Activated CD4-positive, alpha-beta T cell treated with anti-CD3 and anti-CD28 coated beads, Interleukin-2, Interleukin-4, amounts not matched to agents 100 ng/mL and 50 ng/mL, durations not matched to agents 16 hours and 8 hours (primary cell): ENCODE measurements at regions not wholly inside any gene's neighbourhood (a gene's known extent, or its start where the extent isn't known, plus 50 kb on each side); places are given as distances from the start of the nearest gene placed in this dataset.

Source experiments
- DNase-seq: peaks from one replicate; pipeline ENCODE4 v3.0.0-alpha.2; 2020; ENCODE audit warnings: low spot score

DNA sequence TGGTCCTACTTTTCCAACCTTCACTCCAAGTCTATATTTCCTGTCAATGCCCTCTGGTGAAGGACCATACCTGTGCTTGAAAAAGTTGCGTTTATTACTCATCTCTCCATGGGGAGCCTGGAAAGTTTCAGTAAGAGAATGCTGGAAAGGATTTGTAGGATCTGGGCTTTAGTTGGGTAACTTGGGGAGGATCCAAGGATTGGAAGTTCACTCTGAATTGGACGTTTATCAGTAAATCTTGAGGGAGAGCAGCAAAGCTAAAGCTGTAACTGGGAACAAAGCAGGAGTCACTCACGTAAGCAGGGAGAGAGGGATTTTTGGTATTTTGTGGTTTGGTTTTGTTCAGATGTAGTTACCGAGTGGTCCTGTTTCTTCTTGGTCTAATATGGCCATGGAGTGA, 51.4 kb upstream of the NPVF start:
- no peak for DNase-seq

DNA sequence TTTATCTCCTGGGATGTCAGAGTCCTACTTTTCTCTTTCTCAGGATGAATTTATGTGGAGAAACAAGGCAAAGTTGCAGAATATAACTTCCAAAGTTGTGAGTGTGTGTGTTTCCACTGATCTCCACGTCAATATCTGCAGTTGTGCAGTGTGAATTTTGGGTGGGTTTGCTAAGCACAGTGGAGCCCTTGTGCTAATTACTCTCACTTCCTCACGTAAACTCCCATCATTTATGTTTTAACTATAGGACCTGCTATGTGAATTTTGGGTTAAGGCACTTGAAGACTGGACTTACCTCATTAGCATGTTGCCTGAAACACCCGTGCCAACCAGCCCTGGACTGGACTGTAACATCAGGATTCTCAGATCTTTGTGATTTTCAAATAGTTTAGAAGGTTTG, 51.9 kb upstream of the NPVF start:
- DNase-seq: no peak

DNA sequence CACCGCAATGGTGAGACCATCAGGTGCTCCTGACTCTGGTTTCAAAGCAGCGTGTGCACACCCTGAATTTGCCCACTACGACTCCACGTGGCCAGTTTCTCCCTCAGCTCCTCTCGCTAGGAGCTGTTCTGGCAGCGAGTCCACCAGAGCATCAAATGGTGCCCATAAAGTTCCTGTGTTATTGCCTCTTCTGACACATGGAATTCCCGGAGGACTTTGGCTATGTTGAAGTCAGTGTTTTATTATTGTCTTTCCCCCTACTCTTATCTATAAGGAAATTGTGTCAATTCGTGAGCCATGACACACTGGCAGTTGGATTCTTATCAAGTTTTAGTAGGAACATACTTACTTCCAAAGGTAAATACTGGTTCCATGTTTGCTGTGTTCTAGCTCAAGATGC, 53.9 kb upstream of the NPVF start:
- DNase-seq: no peak

DNA sequence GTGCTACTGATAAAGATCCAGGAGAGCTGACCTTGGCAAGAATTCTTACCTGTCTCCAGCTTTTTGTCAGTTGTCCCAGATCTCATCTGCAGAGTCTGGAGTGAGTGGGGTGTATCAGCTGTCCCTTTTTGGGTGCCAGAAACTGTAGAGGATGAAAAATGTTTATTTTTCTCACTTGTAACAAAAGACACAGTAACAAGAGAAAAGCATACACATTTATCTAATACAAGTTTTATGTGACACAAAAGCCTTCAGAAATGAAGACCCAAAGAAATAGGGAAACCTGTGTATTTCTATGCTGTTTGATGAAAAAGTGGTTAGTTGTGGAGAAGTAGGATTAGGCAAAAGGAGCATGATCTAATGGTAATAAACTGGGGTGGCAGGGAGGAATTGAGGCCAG, 58.5 kb upstream of the NPVF start:
- DNase-seq: no peak

DNA sequence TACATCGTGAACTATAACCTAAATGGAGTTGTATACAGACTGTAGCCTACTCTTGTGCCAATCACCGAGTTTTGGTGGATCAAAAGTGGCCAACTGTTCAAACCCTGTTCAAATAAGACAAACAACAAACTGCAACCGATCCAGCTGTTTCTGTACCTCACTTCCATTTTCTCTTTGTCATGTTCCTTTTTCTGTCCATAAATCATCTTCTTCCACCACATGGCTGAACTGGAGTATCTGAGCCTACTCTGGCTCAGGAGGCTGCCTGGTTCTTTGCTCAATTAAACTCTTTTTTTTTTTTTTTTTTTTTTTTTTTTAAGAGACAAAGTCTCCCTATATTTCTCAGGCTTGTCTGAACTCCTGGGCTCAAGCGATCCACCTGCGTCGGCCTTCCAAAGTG, 59.0 kb upstream of the NPVF start:
- DNase-seq: no peak

DNA sequence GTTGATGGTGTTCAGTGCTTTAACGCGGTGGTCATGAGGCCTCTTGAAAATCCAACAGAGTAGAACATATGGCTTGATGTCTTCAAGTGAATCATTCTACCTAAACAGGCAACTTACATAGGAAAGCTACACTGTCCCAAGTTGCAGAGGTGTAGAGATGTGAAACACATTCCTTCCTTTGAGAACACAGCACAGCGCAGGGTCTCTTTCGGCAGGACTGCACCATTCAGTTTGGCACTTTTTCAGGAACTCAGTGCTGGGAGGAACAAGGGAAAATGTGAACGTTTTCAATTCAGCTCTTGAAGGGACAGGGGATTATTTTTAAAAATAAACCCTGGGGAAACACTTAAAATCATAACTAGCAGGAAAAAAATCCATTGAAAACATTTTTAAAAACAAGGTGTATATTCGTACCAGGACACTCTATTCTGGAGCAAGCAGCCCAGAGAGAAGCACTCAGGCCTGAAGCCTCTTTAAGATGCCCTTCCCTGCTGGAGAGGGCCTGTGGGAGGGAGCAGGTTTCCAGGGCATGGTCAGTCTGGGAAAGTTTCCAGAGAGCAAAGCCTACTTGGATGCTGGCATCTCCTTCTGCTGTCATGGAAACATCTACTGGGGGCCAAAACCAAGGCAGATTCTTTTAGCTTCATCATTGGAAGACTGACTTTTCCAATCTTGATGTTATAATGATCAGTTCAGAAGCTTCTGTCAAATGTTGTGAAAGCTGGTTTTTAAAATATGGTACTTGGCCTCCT, 60.4 kb upstream of the NPVF start:
- no peak for DNase-seq

DNA sequence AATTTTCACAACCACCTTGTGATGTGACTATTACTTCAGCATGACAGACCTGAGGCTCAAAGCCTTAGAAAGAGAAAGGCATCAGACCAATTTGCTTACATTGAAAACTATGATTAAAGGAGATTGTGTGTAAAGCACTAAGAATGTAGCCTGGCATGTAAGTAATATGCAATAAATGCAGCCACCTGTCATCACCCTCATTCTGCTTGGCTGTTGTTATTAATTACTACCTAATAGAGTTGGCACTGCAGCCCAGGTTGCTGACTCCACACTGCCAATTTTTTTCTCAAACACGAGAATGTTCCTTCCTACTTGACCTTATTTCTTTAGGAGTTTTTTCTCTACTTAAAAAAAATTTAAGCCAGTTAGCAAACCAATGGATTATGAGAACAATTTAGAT, 61.2 kb upstream of the NPVF start:
- no peak for DNase-seq

DNA sequence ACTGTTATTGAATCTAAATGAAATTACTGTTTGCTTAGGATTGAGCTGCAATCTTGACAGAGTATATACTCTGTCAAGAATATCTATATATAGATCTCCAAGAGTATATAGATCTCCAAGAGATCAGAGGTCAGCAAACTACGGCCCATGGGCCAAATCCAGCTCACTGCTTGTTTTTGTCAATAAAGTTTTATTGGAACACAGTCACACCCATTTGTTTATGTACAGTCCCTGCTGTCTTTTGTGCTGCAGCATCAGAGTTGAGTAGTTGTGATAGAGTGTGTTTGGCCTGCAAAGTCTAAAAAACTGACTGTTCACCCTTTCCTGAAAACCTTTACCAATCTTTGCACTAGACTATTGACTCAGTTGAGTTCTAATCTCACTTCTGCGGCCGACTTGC, 66.3 kb upstream of the NPVF start:
- no peak for DNase-seq

DNA sequence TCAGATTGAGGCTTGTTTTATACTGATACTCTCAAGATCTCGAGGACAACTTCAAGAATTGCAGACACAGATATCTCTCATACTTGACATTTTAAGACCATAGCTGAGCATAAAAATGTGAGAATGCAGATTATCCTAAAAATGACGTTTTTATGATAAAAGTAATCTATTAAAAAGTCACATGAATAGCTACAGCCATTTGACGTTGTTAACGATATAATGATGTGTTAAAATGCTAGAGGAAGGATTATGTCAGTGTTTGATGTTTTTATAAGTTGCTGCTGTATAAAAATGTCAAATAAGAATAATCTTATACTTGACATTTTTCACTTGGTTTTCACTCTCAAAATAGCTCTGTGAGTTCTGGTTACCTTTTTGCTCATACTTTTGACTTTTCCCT, 67.1 kb upstream of the NPVF start:
- no peak for DNase-seq

DNA sequence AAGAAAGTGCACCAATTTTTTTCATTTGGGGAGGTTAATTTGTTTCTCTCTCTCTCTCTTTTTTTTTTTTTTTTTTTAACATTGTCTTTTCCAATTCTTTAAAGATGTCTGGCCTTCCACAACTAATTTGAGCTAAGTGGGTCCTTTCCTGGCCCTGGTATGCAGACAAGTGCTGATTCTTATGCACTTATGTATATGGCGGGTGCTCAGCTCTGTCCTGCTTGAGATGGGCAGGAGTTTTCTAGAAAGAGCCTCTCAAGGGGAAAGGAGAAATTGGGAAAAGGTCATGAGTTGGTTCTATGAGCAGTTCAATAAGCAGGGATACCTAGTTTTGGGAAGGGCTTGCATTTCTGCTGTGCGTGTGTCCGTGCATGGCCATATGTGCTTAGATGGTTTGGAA, 67.8 kb upstream of the NPVF start:
- no peak for DNase-seq

DNA sequence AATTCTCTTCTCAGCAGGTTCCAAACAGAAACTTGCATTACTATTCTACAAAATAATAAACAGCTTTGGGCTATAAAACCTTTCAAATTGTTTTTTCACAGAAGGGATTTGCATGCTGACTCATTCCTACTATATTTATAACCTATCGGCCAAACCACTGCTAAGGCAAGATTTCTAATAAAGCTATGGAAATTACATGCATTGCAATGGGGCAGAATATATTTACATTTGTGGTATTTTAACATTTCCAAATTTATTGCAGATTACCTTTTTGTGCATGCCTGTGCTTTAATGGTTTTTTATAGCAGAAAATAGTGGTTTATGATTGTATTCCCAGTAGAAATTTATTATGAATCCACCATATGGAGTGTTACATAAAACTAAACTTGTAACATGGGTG, 69.0 kb upstream of the NPVF start:
- no peak for DNase-seq

DNA sequence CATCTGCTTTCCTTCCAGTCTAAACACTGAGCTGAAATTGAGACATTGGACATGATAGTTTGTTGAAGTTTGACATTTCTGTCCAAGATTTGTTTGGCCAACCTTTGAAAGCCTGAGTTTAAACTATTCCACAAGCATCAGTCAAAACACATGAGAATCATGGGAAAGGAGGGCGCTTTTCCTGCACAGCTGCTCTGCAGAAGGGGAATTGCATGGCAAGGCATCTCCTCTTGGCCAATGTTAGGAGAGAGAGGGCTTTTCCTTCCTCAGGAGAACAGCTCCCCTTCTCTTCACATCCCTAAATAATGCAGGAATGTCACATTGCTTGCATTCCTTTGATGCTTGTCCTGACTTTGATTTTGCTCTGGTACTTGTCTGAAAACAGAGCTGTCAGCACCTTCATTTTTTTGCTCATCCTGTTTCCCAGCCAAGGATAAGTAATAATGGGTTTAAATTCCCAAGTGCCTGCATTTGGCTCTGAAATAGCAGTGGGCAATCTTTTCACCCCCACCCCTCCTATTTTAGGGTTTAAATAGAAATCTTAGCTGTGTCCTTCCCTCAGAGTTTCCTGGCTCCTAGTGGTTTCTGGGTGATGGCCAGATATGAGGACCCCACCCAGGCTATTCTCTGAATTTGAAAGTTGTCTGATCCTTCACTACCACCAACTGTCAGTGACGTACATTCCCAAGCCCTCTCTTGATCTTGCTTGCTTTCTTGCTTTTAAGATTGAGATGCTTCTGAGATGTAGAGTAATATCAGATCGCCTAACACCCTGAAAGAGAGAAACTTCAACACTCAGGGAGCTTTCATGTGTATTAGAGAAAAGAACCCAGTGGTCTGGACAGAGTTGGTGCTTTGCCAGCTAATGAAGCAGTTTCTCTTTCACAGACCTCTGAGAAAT, 75.2 kb upstream of the NPVF start:
- no peak for DNase-seq

DNA sequence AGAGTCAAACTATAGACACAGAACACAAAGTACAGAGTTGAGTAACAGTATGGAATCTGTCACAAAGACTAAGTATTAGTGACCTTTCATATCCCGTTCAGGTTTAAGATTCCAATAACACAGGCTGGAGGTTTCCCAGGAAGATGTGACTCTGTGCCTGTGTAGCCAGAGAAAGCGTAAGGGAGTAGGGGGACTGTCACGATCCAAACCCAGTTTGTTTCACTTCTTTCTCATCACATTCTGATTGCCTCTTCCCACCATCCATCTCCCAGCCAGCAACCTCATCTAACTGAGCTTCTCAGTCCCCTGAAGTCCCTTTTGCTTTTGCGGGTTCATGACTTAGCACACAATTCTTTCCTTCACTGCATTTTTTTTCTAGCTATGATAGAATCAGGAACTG, 76.4 kb upstream of the NPVF start:
- no peak for DNase-seq

DNA sequence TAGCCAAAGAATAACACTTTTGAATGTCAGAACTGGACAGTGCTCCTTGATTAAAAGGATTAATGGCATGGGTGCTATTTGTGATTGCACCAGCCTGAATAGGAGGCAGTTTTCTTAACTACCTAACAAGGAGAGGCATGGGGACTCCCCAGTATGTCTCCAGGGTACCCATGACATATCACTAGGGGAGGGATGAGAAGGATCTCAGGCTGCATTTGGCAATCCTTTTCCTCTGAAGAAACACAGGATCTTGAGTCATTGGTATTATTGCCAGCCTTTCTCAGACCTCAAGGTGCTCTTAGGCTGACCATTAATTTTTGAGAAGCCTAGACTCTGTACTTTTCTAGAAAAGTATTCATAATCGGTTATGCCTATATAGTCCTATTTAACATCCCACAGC, 77.5 kb upstream of the NPVF start:
- DNase-seq: no peak

DNA sequence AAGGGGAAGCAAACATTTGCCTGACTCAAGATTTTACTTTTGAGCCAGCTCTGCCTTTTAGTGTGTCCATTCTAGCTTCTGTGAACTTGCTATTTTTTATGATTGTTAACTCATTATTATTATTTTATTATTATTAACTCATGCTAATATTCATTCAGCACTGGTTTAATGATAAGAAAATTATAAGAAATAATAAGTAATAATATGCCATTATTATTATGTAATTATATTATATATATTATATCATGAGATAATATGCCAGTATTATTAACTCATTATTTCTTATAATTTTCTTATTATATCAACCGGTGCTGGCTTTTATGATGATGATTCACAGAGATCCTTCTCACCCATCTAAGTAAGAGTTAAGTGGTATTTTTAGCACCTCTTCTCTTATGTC, 79.3 kb upstream of the NPVF start:
- DNase-seq: no peak

DNA sequence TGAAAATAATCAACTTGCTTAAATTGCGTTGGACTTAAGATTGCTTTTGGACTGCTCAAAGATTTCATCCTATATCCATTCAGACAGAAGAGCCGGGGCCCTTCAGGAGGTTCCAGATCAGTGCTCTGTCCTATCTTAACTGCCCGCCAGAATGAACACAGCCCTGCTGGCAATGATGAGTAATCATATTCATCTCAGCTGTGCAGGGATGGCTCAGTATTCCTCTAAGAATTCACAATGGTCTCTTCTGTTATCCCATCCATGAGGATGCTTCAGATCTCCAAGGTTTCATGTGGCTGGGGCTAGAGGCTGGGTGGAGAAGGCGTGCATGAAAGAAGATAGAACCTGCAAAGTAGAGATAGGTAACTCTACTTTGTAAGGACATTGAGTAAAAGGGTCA, 80.0 kb upstream of the NPVF start:
- DNase-seq: no peak

DNA sequence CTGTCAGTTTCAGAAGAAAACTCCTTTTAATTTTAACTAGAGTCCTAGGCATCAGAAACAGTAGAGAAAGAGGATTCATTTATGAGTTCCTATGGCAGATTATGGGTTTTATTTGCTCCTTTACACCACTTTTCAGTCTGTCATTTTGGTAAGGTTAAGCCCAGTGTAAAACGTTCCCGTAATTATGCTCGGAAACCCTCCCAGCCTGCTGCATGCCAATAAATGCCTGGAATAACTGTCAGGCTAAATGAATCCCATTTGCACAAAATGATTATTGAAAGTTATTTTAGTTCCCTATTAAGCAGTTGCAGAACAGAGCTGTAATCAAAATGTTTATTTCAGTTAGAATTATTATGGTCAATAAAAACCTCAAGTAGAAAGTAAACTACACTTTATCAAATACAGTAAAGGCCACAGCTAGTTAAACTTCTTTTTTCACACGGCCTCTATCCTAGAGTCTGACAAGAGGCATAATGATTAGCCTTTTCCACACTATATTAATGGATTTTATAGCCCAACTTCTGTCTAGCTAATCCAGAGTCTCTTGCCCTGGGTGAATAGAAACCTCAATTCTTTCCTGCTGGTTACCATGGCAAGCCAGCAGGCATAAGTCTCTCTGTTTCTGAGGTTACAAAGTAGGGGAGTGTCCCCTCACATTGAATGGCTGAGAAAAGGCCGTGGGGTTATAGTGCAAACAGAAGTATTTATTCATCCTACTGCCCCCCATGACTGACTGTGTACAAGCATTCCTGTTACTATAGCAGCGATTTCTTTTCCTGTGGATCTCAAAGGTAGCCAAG, 80.8 kb upstream of the NPVF start:
- no peak for DNase-seq

DNA sequence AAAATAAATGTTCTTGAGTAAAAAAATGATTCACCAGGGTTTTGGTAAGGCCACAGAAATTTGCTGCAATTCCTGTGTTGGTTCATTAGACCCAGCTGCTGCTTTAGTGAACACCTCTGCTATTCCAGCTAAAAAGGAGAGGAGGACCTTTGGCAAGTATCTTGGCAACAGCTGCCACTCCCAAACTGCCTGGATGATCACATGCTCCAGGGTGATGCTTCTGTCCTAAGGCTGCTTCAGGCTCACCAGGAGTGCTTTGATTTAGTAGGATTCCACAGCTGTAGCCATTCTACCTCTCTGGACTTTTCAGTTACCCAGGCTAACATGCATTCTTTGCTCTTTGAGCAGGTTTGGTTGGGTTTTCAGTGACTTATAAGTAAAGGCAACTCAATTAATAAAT, 82.6 kb upstream of the NPVF start:
- DNase-seq: no peak

DNA sequence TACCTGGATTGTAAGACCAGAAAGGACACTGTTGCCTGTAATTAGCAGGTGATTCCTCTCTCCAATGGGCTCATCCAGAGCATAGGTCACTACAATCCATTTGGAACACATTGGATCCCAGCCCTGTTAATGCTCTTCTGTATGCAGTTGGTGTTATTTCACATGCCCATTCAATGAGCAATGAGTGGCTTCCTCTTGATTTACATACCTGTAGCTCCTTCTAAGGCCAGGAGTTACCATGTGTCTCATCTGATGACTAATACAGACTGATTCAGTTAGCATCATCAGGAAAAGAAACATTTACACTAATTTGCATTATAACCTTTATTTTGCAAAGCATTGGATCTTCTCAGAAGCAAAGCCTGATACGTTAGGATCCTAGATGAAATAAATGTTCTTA, 83.1 kb upstream of the NPVF start:
- DNase-seq: no peak

DNA sequence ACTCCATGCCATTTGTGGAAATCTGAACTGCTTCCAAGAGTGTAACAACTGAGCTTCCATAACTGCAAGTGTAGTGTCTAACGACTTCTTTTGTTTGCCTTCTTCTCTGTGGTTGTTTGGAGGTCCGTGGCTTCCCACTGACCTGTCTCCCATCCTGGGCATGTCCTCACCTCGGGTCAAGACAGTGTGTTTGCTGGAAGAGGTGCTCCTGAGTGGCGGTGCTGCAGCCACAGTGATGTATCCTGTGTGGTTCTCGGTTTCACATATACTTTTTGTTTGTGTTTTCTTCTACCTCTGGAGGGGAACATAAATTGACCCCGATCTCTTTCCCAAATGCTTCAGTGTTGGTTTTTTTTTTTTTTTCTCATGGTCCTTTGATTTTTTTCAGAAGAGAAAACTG, 84.7 kb upstream of the NPVF start:
- no peak for DNase-seq

DNA sequence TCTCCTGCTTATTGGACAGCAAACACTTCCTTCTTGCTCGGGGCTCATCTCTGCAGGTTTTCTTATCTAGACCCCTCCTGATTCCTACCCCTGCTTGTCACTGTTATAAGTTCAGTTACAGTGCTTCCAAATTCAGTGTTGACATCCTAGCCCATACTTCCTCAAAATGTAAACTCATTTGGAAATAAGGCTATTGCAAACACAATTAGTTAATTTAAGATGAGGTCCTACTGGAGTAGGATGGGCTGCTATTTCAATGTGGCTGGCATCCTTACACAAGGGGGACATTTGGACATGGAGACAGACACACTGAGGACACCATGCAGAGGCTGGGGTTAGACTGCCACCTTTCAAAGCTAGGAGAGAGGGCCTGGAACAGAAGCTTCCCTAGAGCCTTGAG, 85.2 kb upstream of the NPVF start:
- no peak for DNase-seq

DNA sequence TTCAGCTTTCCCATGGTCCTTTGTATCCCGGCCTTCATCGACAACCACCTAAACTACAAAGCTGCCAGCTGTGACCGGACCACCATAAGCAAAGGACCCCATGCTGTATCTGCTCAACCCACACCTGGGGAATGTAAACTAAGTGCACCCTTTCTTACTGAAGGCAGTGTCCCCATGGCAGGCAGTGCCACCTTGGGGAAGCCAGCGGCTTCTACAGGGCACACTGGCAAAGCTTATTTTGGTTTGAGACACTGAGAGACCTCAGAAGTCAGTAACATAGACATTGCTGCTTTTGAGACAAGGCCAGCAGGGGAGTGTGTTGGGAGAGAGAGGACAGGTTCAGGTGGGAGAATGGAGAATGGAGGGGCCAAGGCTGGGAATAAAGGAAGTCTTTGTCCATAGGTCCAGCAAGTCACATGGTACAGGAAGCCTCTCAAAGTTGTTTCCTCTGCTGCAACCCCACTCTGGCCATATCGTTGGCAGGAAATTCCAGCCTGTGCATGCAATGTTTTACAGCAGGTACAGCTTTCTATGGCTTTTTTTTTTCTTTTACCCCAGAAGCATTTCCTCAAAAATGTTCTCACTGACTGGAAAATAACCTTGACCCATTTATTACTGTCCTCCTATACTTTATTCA, 85.9 kb upstream of the NPVF start:
- no peak for DNase-seq
